NCI-H748 (cell line): ENCODE measurements at regions not wholly inside any gene's neighbourhood (a gene's known extent, or its start where the extent isn't known, plus 50 kb on each side); places are given as distances from the start of the nearest gene placed in this dataset.

ENCODE experiments used
- DNase-seq: peaks from one replicate; lab custom pipeline; 2025; ENCODE audit not compliant: unreplicated experiment; lab: John Stamatoyannopoulos, UW

GRCh38 chr19:31223740-31224534 lies 125.3 kb downstream of the TSHZ3 start:
- no peak for DNase-seq

- no peak for DNase-seq
Observed at GRCh38 chr19:31220540-31220939, 128.7 kb downstream of the TSHZ3 start.

GRCh38 chr19:31214997-31215396 lies 134.2 kb downstream of the TSHZ3 start:
- no peak for DNase-seq

- no peak for DNase-seq
Observed at GRCh38 chr19:31214086-31214485, 135.2 kb downstream of the TSHZ3 start.

- DNase-seq, result no peak
Observed at GRCh38 chr19:31211088-31211487, 138.1 kb downstream of the TSHZ3 start.

- DNase-seq, result no peak
Observed at GRCh38 chr19:31205887-31206518, 143.2 kb downstream of the TSHZ3 start.

GRCh38 chr19:31204115-31204514 lies 145.1 kb downstream of the TSHZ3 start:
- no peak for DNase-seq

- no peak for DNase-seq
Observed at GRCh38 chr19:31185261-31185660, 164.0 kb downstream of the TSHZ3 start.

GRCh38 chr19:31181535-31181934 lies 167.7 kb downstream of the TSHZ3 start:
- DNase-seq, result no peak

- DNase-seq, result no peak
Observed at GRCh38 chr19:31180907-31181306, 168.3 kb downstream of the TSHZ3 start.

- DNase-seq, result no peak
Observed at GRCh38 chr19:31179471-31179852, 169.8 kb downstream of the TSHZ3 start.

GRCh38 chr19:31178833-31179470 lies 170.3 kb downstream of the TSHZ3 start:
- no peak for DNase-seq

- DNase-seq, result no peak
Observed at GRCh38 chr19:31177246-31177645, 172.0 kb downstream of the TSHZ3 start.

GRCh38 chr19:31175564-31176348 lies 173.5 kb downstream of the TSHZ3 start:
- DNase-seq, result no peak

GRCh38 chr19:31174948-31175347 lies 174.3 kb downstream of the TSHZ3 start:
- DNase-seq, result no peak

- no peak for DNase-seq
Observed at GRCh38 chr19:31173991-31174390, 175.2 kb downstream of the TSHZ3 start.

- DNase-seq, result no peak
Observed at GRCh38 chr19:31171936-31172335, 177.3 kb downstream of the TSHZ3 start.

GRCh38 chr19:31170046-31170445 lies 179.2 kb downstream of the TSHZ3 start:
- no peak for DNase-seq

GRCh38 chr19:31168106-31168625 lies 181.1 kb downstream of the TSHZ3 start:
- DNase-seq, result no peak

- no peak for DNase-seq
Observed at GRCh38 chr19:31167690-31168089, 181.5 kb downstream of the TSHZ3 start.

GRCh38 chr19:31166206-31166605 lies 183.0 kb downstream of the TSHZ3 start:
- DNase-seq, result no peak
